ENCODE measurements at regions not wholly inside any gene's neighbourhood (a gene's known extent, or its start where the extent isn't known, plus 50 kb on each side); places are given as distances from the start of the nearest gene placed in this dataset.

DNA sequence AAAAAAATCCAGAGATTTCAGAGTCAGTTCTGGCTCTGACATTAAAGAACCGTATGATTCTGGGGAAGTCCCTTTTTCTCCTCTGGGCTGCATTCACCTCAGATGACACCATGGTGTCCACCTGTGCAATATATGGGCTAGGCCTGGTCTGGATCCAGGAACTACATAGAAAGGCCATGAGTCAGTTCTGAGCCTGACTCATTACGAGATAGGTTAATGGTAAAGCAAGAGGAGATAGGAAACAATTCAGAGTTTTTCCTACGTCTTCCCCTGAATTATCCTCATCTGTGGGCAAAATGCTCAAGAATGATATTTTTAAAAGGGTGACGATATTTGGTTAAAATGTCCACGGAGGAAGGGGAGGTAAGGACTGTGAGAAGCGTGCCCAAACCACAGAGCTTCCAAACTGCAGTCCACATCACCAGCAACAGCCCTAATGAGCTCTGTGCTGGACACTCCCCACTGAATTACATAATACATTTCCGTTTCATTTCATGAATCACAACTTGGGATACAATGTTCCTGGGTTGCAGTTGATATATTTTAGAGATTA, 180.1 kb upstream of the OSR1 start:
- no peak for DNase-seq

DNA sequence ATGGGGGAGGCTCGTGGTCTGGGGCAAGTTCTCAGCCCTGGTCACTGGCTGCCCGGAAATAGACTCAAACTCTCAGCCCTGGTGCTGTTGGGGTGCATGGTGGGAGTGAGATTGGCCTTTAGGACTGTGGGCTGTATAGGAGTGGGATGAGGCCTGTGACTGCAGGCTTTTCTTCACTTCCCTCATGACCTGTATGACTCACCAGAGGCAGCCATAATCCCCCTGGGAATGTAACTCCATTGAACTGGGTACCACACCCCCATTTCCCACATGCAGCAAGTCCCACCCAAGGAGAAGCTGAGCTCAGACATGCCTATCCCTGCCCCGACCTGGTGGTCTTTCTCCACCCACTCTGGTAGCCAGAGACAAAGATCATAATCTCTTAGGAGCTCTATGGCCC, 177.7 kb upstream of the OSR1 start:
- DNase-seq = no peak

DNA sequence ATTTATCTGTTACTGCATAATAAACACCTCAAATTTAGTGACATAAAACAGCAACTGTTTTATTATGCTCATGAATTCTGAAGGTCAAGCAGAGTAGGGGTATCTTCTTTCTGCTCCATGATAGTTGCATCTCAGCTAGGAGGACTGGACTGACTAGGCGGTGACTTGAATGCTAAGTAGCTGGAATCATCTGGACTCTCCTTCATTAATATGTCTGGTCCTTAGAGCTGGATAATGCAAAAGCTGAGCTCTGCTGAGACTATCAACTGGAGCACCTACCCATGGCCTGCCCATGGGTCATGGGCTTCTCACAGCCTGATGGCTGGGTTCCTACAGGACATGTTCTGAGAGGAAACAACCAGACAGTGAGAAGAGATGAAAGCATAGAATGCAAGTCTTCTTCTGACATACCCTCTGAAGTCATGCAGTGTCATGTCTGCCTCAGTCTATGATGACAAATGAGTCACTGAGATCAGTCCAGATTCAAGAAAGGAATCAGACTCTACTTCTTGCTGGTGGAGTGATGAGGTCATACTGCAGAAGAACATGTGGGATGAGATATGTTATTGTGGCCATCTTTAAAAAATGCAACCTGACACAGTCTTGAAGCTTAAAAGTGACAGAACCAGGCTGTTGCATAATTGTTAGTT, 174.2 kb upstream of the OSR1 start:
- no peak for DNase-seq

DNA sequence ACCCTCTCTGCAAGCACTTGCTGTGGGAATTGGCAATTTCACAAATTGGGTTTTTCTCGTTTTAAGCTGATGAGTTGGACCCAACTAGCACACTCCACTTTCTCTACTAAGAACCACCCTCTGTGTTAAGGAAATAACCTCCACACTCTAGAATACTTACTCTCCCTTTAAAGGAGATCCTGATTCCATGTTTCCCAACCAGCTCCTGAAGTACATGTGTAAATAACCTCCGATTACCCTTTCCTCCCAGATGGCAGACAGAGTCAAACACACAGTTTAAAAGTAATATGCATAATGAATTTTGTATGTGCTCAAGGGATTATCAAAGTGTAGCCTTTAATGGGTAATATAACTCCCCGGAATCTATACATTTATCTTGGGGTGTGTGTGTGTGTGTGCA, 171.3 kb upstream of the OSR1 start:
- DNase-seq = no peak

DNA sequence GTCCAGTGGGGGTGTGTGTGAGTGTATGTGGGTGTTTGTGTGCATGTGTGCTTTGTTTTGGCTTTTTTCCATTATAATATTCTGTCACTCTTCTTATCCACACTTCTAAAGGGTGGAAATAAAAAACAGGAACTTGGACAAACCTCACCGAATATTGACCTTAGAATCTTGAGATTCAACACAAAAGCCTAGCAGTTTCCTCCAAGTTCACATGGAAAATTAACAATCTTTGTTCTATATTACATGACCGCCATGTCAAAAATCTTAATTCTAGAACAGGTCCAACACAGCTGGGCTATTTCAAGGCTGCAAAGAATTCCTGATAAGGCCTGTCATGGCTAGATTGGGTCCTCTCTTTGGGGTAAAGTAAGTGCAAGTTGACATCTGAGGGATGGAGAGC, 169.3 kb upstream of the OSR1 start:
- no peak for DNase-seq

DNA sequence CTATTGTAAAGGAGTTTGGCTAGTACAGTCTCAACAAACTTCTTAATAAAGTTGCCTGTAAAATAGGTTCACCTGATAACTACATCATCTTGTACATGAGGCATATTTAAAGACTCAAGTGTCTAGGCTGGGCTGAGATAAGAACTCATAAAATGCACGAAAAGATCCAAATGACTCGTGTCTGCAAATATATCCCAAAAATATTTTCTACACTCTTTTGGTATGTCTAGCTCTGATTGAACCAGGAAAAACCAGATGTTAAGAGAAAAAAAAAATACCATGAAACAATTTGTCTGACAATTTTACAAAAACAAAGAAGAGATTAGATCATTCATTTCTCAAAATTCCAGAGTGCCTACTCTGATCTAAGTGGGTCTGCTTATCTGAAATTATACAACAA, 166.9 kb upstream of the OSR1 start:
- DNase-seq = no peak

DNA sequence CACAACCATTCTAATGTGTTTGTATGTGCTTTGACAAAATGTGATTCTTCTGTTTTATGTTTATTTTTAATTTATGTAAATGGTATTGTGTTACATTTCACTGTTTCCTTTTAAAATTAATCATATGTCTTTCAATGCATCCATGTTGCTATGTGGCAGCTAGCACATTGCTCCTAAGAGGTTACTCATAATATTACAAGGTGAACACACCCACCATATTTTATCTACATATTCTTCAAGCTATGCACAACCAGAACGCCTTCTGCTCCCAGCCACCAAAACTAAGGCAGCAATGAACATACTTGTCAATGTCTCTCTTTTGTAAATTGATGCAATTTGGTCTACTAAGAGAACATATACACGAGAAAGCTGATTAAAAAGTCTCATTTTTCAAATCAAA, 160.6 kb upstream of the OSR1 start:
- no peak for DNase-seq

DNA sequence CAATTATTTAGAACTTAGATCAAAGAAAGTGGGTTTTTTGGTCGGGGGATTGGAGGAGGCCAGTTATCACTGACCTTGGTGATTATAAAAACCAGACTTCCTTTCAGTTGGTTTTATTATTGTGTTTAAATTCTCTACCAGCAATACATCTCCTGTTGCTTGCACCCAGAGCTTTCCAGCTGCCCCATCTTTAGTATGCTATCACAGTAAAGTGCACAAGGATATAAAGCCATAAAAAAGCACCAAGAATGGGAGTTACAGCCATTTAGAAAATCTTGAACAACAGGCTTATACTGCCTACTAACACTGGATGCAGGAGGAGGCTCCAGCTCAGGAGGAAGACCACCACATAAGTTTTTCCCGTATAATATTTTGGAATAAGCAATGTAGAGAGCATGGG, 148.7 kb upstream of the OSR1 start:
- no peak for DNase-seq

DNA sequence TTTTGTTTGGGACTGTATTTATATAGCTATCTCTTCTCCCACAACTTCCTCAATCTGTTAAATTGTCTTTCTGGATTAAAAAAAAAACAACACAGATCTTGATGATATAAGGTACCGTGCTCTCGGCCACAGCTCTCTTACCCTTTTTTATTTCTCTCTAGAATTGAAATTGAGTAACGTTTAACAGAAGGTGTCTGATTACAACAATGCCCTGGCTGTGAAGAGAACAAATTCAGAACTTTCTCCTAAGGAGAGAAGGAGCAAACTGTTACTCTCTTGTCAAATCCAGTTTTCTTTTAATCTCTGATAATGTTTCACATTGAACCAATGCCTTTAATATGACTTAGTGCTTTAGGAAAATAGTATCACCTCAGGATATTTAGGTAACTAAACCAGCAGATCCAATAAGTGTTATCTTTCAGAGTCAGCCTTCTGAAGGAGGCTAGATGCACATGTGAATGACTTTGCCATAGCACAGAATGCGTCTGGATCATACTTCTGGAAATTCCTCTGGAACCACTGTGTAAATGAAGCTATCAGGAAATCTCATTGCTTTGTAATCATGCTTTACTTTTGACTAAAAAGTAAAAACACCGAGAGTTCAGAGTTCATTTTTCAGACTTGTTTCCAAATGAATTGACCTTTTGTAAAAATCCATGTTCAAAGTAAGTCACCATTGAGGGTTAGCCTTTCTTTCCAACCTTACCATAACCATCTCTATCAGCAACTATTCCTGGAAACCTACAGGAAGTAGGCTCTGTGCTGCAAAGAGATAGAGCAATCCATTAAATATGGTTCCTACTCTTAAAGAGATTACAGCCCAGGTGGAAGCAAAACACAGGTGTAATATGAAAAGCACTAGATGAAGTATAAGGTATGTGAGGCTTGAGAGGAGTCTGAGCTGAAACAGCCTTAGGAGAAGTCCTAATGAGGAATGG, 147.0 kb upstream of the OSR1 start:
- no peak for DNase-seq

DNA sequence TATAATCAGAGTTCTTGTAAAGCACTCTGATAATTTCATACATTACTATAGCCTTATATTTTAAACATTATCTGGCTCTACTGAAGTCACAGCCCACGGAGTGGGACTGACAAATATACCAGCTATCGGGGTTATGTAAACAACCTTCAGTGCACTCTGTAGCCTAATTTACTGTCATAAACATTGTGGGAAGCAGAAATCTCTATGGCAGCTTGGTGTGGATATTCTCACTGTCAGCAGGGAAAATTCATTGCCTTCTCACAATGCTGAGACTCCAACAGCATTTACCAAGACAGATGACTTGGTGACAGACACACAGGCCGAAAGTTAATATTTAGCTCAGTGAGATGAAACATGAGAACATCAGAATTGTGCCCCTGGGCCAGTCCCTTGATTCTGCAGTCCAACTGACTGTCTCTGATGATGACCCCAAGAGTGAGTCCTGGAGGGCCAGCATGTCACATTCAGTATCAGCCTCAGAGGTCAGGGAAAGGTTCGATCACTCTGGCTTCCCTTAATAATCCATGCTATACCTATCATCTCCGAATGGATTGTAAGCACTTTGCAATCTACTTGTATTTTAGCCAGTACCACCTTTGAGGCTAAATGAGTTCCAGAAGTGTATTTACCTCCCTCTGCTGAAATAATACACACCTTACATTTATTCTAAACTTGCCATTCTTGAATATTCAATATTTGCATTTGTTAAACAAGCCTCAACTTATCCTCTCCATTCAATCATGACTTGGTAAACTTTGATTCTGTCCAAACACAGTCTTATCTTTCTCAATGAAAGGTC, 146.2 kb upstream of the OSR1 start:
- no peak for DNase-seq

DNA sequence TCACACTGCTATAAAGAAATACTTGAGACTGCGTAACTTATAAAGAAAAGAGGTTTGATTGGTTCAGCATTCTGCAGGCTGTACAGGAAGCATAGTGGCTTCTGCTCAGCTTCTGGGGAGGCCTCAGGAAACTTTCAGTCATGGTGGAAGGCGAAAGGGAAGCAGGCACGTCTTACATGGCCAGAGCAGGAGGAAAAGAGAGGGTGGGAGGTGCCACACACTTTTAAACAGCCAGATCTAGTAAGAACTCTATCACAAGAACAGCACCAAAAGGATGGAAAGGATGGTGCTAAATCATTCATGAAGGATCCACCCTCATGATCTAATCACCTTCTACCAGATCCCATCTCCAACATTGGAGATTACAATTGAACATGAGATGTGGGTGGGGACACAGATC, 145.5 kb upstream of the OSR1 start:
- no peak for DNase-seq

DNA sequence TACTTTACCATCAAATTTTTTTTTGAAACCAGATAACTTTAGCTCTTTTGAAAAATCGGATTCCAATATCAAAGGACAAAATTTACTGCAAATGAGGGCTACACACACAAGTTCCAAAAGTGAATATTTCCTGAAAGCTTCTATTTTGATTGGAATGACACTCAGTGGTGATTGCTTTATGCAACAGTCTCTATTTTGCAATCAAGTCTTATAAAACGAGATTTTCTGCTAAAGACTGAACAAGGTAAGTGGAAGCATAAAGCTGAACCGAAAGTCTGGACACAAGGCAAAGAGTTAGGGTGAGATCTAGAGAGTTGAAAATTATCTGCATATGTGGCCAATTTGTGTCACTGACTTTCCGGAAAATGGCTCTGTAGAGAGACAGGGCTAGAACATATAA, 145.0 kb upstream of the OSR1 start:
- no peak for DNase-seq

DNA sequence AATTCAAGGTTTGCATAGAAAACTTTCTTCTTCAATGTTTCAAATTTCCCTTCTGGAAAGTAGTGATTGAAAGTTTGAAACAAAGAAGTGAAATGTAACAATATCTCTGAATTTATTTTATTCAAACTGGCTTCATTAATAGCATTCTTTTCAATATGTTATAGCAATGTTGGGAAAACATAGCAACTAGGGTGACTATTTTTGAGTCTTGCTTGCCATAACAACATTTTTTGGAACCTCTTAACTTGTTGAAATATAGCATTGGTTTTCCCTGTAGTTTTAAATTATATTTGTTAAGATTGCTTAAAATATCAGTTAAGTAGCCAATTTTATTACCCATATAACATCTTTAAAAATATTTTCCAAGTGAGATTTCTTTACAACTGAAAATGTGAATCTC, 141.7 kb upstream of the OSR1 start:
- DNase-seq = no peak

DNA sequence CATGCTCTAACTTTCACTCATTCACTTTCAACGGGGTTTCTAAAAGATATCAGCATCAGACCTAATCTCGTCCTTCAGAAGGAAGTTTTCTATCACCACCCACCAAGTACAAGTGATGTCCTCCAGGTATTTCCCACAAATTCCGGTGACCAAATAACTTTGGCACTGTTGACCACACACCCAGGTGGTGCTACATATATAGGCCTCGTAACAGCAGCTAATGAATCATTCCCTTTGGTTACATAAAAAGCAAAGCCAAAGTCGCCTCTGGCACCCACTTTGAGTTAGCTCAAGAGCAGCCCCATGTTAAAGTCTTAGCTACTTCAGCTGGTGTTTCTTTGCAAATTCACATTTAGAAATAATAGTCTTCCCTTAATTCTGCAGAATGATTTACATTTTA, 138.2 kb upstream of the OSR1 start:
- no peak for DNase-seq

DNA sequence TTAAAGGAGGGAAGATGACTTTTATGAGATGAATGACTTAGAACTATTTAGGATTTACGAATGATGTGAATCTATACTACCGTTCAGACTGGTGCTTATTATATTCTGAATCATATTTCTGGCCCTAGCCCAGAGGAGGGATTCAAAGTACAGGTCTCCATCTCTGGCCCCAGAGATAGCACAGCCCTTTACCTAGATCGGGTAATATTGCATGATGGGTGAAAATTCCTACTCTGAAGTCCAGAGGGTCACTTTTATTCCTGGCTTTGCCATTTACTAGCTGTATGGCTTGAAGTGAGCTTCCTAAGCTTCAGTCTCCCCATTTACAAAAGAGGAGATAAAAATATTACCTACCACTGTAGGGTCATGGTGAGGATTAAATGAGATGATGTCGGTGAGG, 135.8 kb upstream of the OSR1 start:
- no peak for DNase-seq

DNA sequence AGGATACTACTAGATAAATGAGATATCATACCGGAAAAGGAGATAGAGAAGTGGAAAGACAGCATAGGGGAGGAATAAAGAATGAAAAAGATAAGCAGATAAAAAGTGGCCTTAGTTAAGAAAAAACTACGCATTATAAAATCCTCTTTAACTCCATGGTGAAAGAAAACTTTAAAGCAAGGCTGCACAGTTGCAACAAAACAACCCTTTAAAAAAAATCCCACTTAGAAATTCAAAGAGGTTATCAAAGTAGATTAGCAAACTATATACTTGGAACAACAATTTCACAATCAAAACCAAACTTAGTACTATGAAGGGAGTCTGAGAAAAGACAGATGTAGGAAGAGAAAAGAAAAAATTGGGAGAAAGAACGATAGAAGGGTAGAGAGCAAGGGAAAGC, 133.4 kb upstream of the OSR1 start:
- DNase-seq = no peak

DNA sequence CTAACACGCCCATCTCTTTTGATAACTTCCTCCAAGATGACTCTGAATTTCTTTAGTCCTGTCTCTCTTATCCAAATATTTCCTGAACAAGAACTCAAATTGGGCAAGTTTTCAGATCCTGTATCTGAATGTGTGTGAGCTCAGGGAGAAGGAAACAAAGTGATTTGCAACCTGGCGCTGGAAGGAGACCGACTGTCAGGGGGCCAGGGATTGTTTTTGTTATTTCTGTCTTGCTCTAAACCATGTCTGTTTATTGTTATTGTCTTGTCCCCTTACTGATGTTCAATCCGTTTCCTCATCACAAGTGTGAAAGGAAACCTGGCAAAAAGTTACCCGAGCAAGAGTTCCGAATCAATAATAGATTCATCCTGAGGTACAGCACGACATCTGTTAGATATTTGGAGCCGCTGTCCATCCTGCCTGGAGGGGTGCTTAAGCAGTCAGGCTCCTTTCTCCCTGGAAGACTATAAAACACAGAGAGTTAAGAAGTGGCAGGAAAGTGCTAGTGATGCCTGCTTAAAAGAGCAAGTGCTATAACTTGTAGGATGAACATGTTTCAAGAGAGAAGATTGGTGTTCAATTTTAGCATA, 132.5 kb upstream of the OSR1 start:
- no peak for DNase-seq

DNA sequence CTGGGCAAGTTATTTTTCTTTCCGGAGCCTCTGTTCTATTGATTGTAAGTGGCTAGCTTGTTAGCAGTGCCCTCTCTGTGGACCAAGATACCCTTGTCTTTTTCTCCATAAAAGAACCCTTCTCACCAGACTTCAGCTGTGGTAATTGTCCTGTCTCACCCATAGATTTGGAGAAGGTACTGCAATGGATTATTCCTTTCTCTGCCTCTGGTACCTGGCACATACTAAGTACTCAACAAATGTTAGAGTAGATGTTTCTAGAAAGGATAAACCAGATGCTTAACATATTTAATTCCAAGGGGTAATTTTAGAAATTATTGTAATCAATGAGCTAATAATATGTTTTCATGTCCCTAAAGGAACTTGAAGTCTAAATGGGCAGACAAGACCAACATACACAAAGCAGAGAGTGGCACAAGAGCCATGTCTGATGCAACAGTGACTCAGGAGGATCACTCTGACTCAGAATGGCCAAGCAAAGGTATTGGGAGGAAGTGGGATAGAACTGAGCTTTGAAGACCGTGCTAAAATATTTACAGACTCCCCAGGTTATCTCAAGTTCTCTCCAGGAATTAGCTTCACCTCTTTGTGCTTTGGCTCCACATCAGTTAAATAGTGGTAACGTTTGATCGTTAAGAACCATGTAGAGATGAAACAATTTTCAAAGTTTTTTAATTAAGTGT, 129.7 kb upstream of the OSR1 start:
- no peak for DNase-seq

DNA sequence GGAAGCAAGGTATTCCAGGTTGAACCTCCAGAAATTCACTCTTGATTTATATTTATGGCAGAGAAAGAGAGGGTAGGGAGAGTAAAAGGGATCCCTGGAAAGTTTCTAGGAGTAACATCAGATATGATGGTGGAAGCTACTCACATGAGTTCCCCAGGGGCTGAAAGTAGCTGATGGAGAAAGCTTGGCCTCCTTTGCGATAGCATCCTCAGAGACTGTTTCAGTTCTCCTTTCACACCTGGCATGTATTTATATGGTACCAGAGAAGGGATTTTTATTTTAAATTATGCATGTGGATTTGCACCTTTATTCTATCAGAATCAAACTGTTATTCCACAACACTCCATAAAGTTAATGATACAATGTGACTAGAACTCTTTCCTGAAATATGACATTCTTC, 126.3 kb upstream of the OSR1 start:
- no peak for DNase-seq

DNA sequence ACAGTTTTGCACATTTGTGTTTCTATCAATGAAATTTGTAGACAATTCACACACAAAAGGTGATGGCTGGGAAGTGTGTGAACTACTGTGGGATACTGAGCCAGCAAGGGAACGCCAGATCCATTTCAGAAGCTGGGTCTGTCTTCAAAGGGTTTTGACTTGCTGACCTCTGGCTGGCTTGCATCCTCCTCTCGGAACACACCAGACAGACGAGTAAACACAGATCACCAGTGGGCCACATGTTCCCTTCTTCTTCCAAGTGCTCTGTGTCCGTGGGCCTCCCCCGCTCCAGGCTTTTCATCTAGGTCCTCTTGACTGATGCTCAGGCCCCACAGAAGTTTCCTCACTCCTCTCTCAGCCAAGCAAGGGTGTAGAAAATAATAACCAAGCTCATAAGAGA, 122.2 kb upstream of the OSR1 start:
- no peak for DNase-seq

DNA sequence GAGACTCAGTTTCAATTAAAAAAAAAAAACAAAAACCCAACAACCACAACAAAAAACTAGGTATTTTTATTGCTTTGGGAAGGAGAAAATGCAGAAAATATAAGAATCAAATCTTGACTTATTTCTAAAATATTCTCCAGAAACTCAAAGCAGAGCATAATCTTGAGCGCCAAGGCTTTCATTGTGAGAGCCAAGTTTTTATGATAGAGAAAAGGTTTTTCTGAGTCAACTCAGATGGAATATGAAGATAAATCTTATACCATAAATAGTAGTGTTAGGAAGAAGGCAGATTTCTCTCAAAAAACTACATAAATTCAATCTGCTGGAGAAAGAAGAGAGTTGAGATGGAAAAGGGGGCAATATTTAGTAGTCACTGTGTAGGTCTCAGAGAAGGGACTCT, 121.2 kb upstream of the OSR1 start:
- DNase-seq = no peak

DNA sequence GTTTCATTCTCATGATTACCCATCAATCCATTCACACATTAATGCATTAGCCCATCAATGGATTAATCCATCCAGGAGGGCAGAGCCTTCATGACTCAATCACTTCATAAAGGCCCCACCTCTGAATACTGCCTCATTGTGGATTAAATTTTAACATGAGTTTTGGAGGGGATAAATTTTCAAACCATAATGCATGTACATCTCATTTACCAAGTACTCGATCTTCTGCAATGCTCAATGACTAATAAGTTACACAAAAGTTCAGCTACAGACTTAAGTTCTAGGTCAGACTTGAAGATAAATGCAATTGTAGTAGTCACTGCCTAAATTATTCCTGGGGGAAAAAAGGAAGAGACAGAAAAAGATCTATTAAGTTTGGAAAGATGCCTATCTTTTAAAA, 120.0 kb upstream of the OSR1 start:
- no peak for DNase-seq

DNA sequence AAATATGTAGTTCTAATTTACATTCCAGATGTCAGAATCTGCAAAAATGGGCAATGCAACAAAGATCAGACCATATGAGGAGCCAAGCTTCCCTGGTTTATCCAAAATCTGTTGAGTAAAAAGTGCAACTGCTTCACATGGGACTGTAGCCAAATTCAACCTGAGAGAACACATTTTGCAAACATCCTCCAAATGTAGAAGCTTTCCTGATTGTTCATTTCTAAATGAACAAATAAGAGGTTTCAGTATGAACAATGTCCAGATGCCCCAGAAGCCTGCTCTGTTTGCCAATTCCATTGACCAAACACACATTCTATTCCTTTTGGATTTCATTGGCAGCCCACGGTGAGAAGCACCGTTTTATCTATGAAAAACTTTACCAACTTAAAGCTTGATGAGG, 117.9 kb upstream of the OSR1 start:
- no peak for DNase-seq
